ENCODE measurements at regions not wholly inside any gene's neighbourhood (a gene's known extent, or its start where the extent isn't known, plus 50 kb on each side); places are given as distances from the start of the nearest gene placed in this dataset.

DNA sequence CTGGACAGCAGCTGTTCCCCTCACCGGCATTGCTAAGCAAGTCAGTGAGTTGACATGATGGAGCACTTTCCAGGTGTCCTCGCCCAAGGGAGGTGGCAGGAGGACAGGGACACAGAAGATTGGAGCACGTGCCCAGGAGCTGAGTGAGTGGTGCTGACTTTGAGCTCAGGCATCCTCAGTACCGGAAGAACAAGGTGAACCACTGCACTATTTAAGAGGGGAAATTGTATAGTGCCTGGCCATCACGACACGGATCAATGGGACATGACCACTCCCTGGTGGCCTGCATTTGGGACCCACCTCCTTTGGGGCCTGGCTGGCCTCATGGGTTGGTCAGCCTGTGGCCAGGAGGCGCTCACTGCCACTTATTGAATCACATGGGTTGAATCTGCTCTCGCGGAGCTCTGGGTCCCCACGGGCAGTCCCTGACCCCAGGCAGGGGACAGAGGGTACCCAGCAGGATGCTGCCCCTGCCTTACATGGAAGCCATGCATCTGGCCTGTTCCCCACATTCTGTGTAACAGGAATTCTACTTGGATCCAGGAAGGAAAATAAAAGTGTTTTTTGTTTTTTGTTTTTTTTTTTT is 206.9 kb upstream of the ZNF536 start:
- no peak for TF ChIP-seq POLR2A (IDR thresholded peaks at IDR 0.05)
- TF ChIP-seq, protein P1, sequence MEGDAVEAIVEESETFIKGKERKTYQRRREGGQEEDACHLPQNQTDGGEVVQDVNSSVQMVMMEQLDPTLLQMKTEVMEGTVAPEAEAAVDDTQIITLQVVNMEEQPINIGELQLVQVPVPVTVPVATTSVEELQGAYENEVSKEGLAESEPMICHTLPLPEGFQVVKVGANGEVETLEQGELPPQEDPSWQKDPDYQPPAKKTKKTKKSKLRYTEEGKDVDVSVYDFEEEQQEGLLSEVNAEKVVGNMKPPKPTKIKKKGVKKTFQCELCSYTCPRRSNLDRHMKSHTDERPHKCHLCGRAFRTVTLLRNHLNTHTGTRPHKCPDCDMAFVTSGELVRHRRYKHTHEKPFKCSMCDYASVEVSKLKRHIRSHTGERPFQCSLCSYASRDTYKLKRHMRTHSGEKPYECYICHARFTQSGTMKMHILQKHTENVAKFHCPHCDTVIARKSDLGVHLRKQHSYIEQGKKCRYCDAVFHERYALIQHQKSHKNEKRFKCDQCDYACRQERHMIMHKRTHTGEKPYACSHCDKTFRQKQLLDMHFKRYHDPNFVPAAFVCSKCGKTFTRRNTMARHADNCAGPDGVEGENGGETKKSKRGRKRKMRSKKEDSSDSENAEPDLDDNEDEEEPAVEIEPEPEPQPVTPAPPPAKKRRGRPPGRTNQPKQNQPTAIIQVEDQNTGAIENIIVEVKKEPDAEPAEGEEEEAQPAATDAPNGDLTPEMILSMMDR (IDR thresholded peaks at IDR 0.05 in 4 of 5, conservative IDR thresholded peaks at IDR 0.05 in 1 of 5), result no peak

Measured in gastrocnemius medialis (tissue), 4 donors.